ENCODE measurements at regions not wholly inside any gene's neighbourhood (a gene's known extent, or its start where the extent isn't known, plus 50 kb on each side); places are given as distances from the start of the nearest gene placed in this dataset.

DNA sequence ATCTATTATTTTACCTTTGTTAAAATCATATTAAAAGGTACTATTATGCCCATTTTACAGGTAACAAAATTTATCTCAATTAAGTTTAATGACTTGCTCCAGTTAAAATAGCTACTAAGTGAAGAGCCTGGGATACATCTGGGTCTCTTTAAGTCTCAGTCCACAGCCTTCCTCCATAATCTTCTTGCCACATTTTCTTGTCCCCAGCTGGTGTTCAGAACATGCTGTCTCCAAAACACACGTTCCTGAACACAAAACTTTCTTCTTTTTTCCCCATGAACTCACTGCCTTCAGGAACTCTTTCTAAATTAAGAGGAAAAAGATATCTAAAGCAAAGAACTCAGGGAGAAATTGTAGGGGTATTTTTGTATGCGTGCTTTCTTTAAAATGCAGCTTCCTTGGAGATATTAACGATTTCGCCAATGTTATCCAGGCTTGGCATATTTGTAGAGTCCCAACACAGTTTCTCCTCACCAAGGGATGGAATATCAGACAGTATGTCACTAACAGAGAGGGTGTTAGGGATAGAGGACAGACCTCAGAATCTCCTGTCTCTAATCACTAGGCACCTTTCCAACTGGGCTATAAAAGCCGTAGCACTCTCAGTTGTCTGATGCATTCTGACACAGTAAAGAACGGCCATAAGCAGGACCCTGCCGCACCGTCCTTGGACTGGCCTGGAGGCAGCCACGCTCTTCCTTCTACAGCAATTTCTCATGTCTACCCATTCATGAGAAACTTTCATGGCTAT is 232.8 kb upstream of the BLID start:
- no peaks in the 10 kb centered on the region for H3K27me3 ChIP-seq
- TF ChIP-seq, protein P1, sequence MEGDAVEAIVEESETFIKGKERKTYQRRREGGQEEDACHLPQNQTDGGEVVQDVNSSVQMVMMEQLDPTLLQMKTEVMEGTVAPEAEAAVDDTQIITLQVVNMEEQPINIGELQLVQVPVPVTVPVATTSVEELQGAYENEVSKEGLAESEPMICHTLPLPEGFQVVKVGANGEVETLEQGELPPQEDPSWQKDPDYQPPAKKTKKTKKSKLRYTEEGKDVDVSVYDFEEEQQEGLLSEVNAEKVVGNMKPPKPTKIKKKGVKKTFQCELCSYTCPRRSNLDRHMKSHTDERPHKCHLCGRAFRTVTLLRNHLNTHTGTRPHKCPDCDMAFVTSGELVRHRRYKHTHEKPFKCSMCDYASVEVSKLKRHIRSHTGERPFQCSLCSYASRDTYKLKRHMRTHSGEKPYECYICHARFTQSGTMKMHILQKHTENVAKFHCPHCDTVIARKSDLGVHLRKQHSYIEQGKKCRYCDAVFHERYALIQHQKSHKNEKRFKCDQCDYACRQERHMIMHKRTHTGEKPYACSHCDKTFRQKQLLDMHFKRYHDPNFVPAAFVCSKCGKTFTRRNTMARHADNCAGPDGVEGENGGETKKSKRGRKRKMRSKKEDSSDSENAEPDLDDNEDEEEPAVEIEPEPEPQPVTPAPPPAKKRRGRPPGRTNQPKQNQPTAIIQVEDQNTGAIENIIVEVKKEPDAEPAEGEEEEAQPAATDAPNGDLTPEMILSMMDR (IDR thresholded peaks at IDR 0.05; ENCODE audit: low read depth, low read length) = no peak
- no peaks in the 10 kb centered on the region for H3K36me3 ChIP-seq

DNA sequence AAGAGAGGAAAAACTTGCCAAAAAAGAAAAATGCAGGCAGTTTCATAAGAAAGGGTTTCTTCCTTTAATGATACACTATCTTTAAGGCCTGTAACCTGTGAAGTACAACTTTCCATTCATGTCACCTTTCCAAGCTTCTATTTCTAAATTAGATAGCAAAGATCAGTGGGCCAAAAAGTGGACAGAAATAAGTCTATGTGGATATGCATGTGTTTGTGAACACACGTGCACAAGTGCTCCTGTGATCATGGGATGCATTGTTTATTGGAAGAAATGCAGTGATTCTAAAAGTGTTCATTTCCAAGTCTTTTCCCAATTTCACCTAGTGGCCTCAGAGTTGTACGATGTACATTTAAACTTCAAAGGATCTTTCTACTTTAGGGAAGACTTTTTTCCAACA is 230.0 kb upstream of the BLID start:
- Histone ChIP-seq H3K4me3 (no peak overlapping the region), H3K9me3 (ENCODE audit: low read depth) (no peaks in the 10 kb centered on the region), H3K4me1 (ENCODE audit: low read depth) (peaks cover 33% of the 10 kb centered on the region), H3K27me3 (no peaks in the 10 kb centered on the region), H3K36me3 (no peaks in the 10 kb centered on the region), H3K27ac (peak overlapping the region; percentile 41)
- TF ChIP-seq, protein P1 (IDR thresholded peaks at IDR 0.05; ENCODE audit: low read depth, low read length) = no peak
- no peak for DNase-seq (ENCODE audit: low read depth in 1 of 2, low spot score in 1 of 2)

More for the DNA sequence above, 232.8 kb upstream of the BLID start:
- no peaks in the 10 kb centered on the region for H3K9me3 ChIP-seq (ENCODE audit: low read depth)
- H3K4me3 ChIP-seq = no peak overlapping the region
- H3K4me1 ChIP-seq (ENCODE audit: low read depth) = peaks cover 24% of the 10 kb centered on the region
- peak in 1 of 2 donors; percentile 85 for DNase-seq (ENCODE audit: low read depth in 1 of 2, low spot score in 1 of 2)
- H3K27ac ChIP-seq = peak overlapping the region; percentile 85

DNA sequence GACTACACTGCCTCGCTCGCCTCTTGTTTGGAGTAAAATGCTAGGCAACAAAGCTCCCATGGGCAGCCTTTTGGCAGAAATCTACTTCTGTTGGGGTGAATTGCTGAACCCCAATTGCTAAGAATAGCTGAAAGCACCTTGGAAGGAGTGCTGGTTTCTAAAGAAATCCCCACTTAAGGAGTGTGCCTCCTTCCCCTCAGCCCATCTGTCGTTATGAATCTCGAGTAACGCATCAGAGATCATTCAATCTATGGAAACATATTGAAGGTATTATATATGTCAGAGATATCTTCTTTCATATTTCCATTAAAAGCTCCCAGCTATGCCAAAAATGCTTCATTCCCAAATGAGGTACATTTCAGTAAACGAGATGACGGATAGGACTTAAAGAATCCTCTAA is 229.6 kb upstream of the BLID start:
- Histone ChIP-seq H3K4me1 (ENCODE audit: low read depth) (peaks cover 35% of the 10 kb centered on the region), H3K36me3 (no peaks in the 10 kb centered on the region), H3K27ac (peak overlapping the region; percentile 41), H3K9me3 (ENCODE audit: low read depth) (no peaks in the 10 kb centered on the region), H3K27me3 (no peaks in the 10 kb centered on the region), H3K4me3 (no peak overlapping the region)
- no peak for DNase-seq (ENCODE audit: low read depth in 1 of 2, low spot score in 1 of 2)
- TF ChIP-seq, protein P1 (IDR thresholded peaks at IDR 0.05; ENCODE audit: low read depth, low read length) = no peak

DNA sequence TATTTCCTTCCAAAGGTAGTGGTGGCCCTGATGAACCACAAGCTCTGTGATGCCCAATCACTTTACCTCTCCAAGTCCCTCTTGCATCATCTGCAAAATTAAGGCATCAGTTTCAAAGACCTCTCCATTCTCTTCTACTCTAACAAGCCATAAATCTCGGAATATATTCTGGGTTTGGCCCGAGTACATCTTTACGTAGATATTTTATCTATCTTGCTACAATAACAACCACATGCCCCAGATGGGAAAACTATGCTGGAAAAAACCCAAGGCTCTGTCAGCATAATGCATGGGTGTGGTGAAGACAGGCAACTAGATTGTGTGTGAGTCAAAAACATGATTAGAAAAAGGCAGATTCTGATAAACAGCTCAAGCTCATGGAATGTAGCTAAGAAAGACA is 228.2 kb upstream of the BLID start:
- DNase-seq (ENCODE audit: low read depth in 1 of 2, low spot score in 1 of 2) = peak in 1 of 2 donors; percentile 94
- Histone ChIP-seq H3K4me3 (no peak overlapping the region), H3K9me3 (ENCODE audit: low read depth) (no peaks in the 10 kb centered on the region), H3K27me3 (no peaks in the 10 kb centered on the region), H3K36me3 (no peaks in the 10 kb centered on the region), H3K4me1 (ENCODE audit: low read depth) (peaks cover 32% of the 10 kb centered on the region), H3K27ac (peak overlapping the region; percentile 44)
- TF ChIP-seq, protein P1 (IDR thresholded peaks at IDR 0.05; ENCODE audit: low read depth, low read length) = no peak

DNA sequence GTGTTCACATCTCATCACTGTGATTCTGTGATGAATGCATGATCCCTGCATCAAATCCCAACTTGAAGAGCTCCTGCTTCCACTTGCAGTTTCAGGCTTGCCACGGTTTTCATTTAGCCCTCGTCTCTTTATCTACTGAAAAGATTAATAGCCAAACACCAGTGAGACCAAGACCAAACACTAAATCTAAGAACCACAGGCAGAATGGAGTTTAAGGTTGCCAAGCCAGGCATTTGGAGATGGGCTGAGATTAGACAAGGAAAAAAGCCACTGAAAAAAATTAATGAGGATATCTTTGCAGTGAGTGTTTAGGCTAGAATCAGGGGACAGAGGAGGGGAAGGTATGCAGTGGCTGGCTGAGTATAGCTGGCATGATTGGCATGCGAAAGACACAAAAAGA is 227.2 kb upstream of the BLID start:
- peak in 1 of 2 donors; percentile 10 for DNase-seq (ENCODE audit: low read depth in 1 of 2, low spot score in 1 of 2)
- Histone ChIP-seq H3K9me3 (ENCODE audit: low read depth) (no peaks in the 10 kb centered on the region), H3K27me3 (no peaks in the 10 kb centered on the region), H3K36me3 (no peaks in the 10 kb centered on the region), H3K27ac (no peak overlapping the region), H3K4me3 (no peak overlapping the region), H3K4me1 (ENCODE audit: low read depth) (peaks cover 33% of the 10 kb centered on the region)
- TF ChIP-seq, protein P1 (IDR thresholded peaks at IDR 0.05; ENCODE audit: low read depth, low read length) = no peak

Data from cardiac muscle cell (in vitro differentiated cells and primary cell).